Testis (tissue), 2 donors: ENCODE measurements at regions not wholly inside any gene's neighbourhood (a gene's known extent, or its start where the extent isn't known, plus 50 kb on each side); places are given as distances from the start of the nearest gene placed in this dataset.
"Not testable (repeated sequence)": the region's sequence is repeated elsewhere in the genome, so short reads cannot be mapped to it uniquely, and the experiment has no call there.

ENCODE experiments used
- CTCF ChIP-seq, 3 experiments: fragments of 450-650 bp in 2 of 3; fragments of 200-600 bp in 1 of 3; sonication (generic) in 1 of 3; IDR thresholded peaks; one replicate each; pipeline ENCODE4 v1.5.1; 2016 to 2019; ENCODE audit warnings: antibody characterized with exemption in 3 of 3, mild to moderate bottlenecking in 2 of 3, moderate library complexity in 1 of 3
- POLR2A ChIP-seq: fragments of 450-650 bp; IDR thresholded peaks from one replicate; pipeline ENCODE4 v1.6.1; 2017; ENCODE audit warnings: antibody characterized with exemption, mild to moderate bottlenecking, moderate library complexity

DNA sequence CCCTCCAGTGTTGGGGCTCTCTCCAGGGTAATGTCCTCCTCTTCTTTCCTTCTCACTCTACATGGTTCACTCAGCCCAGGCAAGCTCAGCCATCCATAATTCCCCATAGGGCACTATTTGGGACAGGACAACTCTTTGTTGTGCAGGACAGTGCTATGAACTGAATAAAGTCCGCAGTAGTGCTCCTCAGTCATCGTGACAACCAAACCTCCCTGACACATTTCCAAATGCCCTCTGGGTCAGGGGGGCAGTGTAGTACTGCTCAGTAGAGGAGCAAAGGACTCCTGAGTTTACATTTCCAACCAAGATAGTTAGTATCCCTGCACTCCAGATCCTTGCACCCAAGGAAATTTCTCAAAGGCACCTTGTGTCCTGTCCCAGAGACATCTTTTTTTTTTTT lies 97.4 kb upstream of the TERB2 start:
- not testable (repeated sequence) for TF ChIP-seq CTCF (IDR thresholded peaks at IDR 0.05); POLR2A
